Stimulated activated CD4-positive, alpha-beta T cell treated with anti-CD3 and anti-CD28 coated beads, Interleukin-2, amount 100 ng/mL, for 24 hours (primary cell): ENCODE measurements at regions not wholly inside any gene's neighbourhood (a gene's known extent, or its start where the extent isn't known, plus 50 kb on each side); places are given as distances from the start of the nearest gene placed in this dataset.

ENCODE experiments used
- DNase-seq, 2 donors: peaks; one replicate each; pipeline ENCODE4 v3.0.0-alpha.2; 2020

GRCh38 chr22:47290706-47291430, 528.4 kb downstream of the TBC1D22A start:
- no peak for DNase-seq

GRCh38 chr22:47289336-47289985, 527.0 kb downstream of the TBC1D22A start:
- no peak for DNase-seq

- DNase-seq, result no peak
These were observed 526.2 kb downstream of the TBC1D22A start for GRCh38 chr22:47288680-47289079.

GRCh38 chr22:47287516-47287915, 525.1 kb downstream of the TBC1D22A start:
- no peak for DNase-seq

GRCh38 chr22:47286590-47286989, 524.1 kb downstream of the TBC1D22A start:
- DNase-seq, result no peak

- no peak for DNase-seq
These were observed 523.5 kb downstream of the TBC1D22A start for GRCh38 chr22:47285981-47286380.

- no peak for DNase-seq
These were observed 522.4 kb downstream of the TBC1D22A start for GRCh38 chr22:47284822-47285221.

GRCh38 chr22:47284360-47284759, 521.9 kb downstream of the TBC1D22A start:
- DNase-seq, result no peak

GRCh38 chr22:47283616-47284270, 521.3 kb downstream of the TBC1D22A start:
- no peak for DNase-seq

GRCh38 chr22:47282851-47283250, 520.4 kb downstream of the TBC1D22A start:
- DNase-seq, result no peak

- no peak for DNase-seq
These were observed 519.9 kb downstream of the TBC1D22A start for GRCh38 chr22:47282366-47282765.

- DNase-seq, result no peak
These were observed 519.0 kb downstream of the TBC1D22A start for GRCh38 chr22:47281126-47282106.

- no peak for DNase-seq
These were observed 517.9 kb downstream of the TBC1D22A start for GRCh38 chr22:47280301-47280700.

GRCh38 chr22:47279746-47280145, 517.3 kb downstream of the TBC1D22A start:
- DNase-seq, result no peak

- DNase-seq, result no peak
These were observed 516.9 kb downstream of the TBC1D22A start for GRCh38 chr22:47279337-47279736.

GRCh38 chr22:47278655-47279054, 516.2 kb downstream of the TBC1D22A start:
- no peak for DNase-seq

GRCh38 chr22:47277531-47277930, 515.1 kb downstream of the TBC1D22A start:
- DNase-seq, result no peak

GRCh38 chr22:47276991-47277390, 514.5 kb downstream of the TBC1D22A start:
- DNase-seq, result no peak

GRCh38 chr22:47276450-47276820, 514.0 kb downstream of the TBC1D22A start:
- no peak for DNase-seq

GRCh38 chr22:47275605-47276449, 513.4 kb downstream of the TBC1D22A start:
- no peak for DNase-seq

GRCh38 chr22:47274196-47274595, 511.7 kb downstream of the TBC1D22A start:
- DNase-seq, result no peak
